ENCODE measurements at regions not wholly inside any gene's neighbourhood (a gene's known extent, or its start where the extent isn't known, plus 50 kb on each side); places are given as distances from the start of the nearest gene placed in this dataset.

DNA sequence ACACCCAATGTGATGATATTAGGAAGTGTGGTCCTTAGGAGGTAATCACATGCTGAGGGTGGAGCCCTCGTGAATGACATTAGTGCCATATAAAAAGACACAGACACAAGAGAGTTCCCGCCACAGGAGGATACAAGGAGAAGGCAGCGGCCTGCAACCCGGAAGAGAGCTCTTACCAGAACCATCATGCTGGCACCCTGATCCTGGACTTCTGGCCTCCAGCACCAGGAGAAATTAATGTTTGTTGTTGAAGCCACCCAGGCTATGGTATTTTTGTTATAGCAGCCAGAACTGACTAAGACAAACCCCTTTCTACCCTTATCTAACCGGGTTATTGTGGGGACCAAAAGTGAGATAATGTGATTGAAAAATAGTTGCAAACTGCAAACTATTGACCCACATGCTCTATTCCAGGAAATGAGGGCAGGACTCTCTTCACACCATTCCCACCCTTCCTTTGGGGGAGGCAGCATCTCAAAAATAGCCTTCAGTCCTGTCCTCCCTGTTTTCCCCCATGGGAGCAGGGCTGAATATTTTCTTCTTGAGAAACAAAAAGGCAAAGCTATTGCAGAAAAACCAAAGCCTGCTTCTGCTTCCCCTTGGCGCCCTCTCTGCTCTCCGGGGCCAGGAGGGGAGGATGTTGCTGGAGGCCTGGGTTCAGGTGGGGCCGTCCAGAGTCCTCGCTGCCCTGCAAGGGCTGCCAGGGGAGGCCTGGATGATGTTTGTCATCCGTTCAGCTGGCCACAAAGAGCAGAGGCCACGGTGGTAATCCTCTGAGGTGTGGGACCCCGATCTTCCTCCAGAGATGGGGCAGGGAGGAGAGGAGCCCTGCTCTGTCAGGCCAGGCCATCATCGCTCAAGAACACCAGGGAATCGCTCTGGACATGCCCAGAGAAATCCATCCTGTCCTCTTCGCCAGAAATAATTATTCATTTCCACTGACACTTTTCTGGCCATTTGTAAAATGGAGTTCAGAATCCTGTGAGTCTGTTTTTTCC is 73.8 kb upstream of the HAAO start:
- FAIRE-seq = no peak
- DNase-seq (ENCODE audit: insufficient read length, low spot score) = no peak
- TF ChIP-seq, protein P1, sequence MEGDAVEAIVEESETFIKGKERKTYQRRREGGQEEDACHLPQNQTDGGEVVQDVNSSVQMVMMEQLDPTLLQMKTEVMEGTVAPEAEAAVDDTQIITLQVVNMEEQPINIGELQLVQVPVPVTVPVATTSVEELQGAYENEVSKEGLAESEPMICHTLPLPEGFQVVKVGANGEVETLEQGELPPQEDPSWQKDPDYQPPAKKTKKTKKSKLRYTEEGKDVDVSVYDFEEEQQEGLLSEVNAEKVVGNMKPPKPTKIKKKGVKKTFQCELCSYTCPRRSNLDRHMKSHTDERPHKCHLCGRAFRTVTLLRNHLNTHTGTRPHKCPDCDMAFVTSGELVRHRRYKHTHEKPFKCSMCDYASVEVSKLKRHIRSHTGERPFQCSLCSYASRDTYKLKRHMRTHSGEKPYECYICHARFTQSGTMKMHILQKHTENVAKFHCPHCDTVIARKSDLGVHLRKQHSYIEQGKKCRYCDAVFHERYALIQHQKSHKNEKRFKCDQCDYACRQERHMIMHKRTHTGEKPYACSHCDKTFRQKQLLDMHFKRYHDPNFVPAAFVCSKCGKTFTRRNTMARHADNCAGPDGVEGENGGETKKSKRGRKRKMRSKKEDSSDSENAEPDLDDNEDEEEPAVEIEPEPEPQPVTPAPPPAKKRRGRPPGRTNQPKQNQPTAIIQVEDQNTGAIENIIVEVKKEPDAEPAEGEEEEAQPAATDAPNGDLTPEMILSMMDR (IDR thresholded peaks at IDR 0.05; ENCODE audit: insufficient read depth, missing control alignments) = no peak

DNA sequence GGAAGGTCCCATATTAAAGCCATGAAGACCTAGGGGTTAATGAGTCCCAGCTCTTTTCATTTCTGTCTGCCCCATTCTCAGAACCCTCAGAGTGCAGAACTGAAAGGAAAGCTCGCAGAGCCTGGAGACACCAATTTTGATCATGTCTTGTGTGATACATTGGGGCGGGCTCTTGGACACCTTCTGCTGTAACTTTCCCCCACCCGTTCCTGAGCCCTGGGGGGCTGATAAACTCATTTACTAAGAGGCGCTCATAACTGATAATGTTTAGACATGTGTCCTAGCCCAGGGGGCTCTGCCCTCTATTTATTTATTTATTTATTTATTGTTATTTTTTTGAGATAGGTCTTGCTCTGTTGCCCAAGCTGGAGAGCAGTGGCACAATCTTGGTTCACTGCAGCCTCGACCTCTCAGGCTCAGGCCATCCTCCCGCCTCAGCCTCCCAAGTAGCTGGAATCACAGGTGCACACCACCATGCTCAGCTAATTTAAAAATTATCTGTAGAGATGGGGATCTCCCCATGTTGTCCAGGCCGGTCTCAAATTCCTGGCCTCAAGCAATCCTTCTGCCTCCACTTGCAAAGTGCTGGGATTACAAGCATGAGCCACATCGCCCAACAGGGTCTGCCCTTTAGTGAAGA is 72.4 kb upstream of the HAAO start:
- no peak for FAIRE-seq
- TF ChIP-seq, protein P1 (IDR thresholded peaks at IDR 0.05; ENCODE audit: insufficient read depth, missing control alignments) = no peak
- no peak for DNase-seq (ENCODE audit: insufficient read length, low spot score)

DNA sequence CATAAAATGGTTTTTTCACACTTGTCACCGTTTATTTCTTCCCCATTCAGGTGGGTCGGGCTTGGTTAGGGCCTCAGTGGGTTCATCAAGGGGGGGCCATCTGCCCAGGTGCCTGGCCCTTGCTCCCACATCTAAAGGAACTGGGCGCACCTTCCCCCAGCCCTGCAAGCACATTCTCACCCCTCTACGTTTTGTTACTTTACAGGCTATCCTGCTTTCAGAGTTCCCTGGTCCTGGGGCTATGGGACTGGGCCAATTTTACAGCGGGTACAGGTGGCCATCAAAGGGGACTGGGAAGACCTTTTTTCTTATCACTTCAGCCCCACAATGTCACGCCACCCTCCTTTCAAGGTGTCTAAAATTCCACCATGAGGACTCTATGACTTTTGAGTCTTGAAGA is 71.8 kb upstream of the HAAO start:
- TF ChIP-seq, protein P1 (IDR thresholded peaks at IDR 0.05; ENCODE audit: insufficient read depth, missing control alignments) = no peak
- FAIRE-seq (no peak), DNase-seq (ENCODE audit: insufficient read length, low spot score) (no peak)

DNA sequence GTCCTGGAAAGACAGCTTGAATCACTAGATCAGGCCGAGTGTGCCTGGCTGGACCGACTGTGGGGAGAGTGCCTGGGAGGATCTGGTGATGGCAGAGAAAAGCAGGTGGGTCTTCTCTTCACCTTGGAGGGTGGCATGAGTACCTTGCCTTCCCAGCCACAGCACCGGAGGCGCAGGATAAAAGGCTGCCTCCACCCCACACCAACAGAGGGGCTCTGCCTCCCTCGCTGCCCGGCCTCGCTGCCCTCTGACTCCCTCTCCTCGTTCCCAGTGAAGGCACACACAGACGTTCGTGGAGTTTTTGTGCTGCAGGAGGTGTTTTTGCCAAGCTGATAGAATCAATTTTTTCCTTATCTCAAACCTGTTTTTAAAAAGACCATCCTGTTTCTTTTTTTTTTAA is 71.4 kb upstream of the HAAO start:
- FAIRE-seq (no peak), DNase-seq (ENCODE audit: insufficient read length, low spot score) (no peak)
- TF ChIP-seq, protein P1 (IDR thresholded peaks at IDR 0.05; ENCODE audit: insufficient read depth, missing control alignments) = no peak

DNA sequence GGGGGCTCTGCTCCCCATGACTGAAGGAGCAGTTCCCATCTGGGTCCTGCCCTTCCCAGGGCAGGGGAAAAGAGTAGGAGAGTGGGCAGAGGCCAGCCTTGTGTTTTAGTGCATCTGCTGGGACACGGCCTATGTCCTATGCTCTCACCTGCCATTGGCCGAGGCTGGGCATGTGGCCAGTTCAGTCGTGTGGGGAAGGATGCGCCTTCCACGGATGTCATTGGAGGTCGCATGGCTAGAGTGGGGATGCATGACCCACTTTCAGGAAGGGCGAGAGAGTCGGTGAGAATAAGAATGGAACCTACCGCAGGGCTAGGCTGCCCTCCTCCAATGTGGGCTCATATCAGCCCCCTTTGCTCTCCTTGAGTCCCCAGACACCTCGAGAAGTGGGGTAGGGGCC is 70.9 kb upstream of the HAAO start:
- no peak for FAIRE-seq
- TF ChIP-seq, protein P1 (IDR thresholded peaks at IDR 0.05; ENCODE audit: insufficient read depth, missing control alignments) = no peak
- DNase-seq (ENCODE audit: insufficient read length, low spot score) = no peak

DNA sequence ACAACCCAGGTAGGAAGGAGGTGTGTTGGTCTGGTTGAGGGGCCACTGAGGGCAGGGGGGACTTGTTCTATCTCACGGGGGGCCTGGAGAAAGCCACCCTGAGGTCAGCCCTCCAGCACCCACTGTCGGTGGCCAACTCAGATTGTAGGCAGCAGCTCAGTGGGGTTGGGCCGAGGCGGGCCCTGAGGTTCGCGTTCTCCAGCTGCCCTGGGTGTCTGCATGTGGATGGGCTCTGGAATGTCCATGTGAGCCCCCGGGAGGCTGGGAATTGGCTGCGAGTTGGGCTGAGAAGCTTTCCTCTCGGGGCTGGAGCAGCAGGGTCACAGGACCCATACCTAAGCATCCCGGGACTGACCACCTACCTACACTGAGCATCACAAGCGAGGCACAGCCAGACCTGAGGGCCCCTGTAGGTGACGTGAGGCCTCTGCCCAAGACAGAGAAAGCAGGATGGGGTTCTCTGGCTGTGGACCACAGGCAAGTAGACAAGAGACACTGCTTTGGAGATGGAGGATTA is 70.3 kb upstream of the HAAO start:
- TF ChIP-seq, protein P1 (IDR thresholded peaks at IDR 0.05; ENCODE audit: insufficient read depth, missing control alignments) = no peak
- DNase-seq (ENCODE audit: insufficient read length, low spot score) = no peak
- FAIRE-seq = no peak
